ENCODE measurements at regions not wholly inside any gene's neighbourhood (a gene's known extent, or its start where the extent isn't known, plus 50 kb on each side); places are given as distances from the start of the nearest gene placed in this dataset.

GRCh38 chr18:28714498-28714897 is 537.6 kb upstream of the CDH2 start:
- DNase-seq (no peak), ATAC-seq (ENCODE audit: poor library complexity) (no peak)
- intact Hi-C loops (cut with DNase I), result no loop called here

GRCh38 chr18:28712796-28713425 is 536.0 kb upstream of the CDH2 start:
- ATAC-seq (ENCODE audit: poor library complexity), result no peak
- intact Hi-C loops (cut with DNase I), result no loop called here
- DNase-seq, result no peak

- intact Hi-C loops (cut with DNase I), result no loop called here
- ATAC-seq (ENCODE audit: poor library complexity) (no peak), DNase-seq (no peak)
These were observed 535.2 kb upstream of the CDH2 start for GRCh38 chr18:28712172-28712571.

GRCh38 chr18:28711096-28711495 is 534.2 kb upstream of the CDH2 start:
- no peak for DNase-seq
- intact Hi-C loops (cut with DNase I), result no loop called here
- ATAC-seq (ENCODE audit: poor library complexity), result no peak

DNA sequence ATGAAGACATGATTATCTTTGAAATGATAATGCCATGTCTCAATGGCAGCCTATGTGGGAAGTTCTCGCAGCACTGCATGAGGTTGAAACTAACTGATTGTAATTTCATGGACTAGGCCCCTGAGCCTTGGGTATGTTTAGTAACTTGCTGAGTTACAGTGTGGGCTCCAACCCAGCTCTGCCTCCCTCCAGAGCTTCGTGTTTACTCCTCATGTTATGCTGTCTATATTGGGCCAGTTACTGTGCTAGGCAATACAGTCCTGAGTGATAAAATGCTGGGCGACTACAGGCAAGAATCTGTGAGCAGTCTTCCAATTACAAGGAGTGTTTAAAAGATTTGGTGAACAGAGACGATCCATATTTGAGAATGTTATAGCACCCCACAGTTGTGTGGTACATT is 530.1 kb upstream of the CDH2 start:
- no peak for DNase-seq
- no peak for ATAC-seq (ENCODE audit: poor library complexity)
- intact Hi-C loops (cut with DNase I), result no loop called here

DNA sequence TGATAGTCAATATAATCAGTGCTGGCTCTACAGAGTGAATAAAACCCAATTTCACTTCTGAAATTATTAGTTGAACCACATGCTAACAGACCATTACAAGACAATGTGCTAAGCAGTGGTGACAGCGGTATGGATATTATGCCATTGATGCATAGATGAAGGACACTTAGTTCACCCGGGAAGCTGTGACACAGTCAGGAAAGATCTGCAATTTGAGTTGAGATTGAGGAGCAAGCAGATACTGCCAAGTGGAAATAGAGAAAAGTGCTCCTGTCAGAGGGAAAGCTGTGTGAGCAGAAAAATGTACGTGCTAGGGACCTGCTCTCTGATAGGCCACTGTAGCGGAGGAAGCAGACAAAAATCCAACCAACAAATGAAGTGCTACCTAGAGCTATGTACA is 529.5 kb upstream of the CDH2 start:
- no peak for DNase-seq
- ATAC-seq (ENCODE audit: poor library complexity), result no peak
- intact Hi-C loops (cut with DNase I), result no loop called here

DNA sequence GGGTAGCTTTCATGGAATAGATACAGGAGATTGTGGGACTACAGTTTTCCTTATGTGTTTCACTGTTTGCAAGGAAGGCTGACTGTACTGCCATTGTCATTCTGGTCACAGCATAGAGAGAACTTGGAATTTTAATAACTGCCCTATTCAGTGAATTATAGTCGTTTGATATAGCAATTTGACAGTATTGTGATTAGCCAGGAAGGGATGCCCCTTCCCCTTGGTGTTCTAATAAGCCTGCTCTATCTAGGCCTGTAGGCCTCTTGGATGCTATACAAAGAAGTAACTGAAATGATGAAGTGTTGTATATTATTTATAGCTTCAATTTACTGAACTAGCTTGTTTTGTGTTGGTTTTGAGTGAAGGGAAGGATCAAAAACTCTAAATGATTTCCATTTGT is 528.6 kb upstream of the CDH2 start:
- no peak for DNase-seq
- ATAC-seq (ENCODE audit: poor library complexity), result no peak
- intact Hi-C loops (cut with DNase I), result no loop called here

DNA sequence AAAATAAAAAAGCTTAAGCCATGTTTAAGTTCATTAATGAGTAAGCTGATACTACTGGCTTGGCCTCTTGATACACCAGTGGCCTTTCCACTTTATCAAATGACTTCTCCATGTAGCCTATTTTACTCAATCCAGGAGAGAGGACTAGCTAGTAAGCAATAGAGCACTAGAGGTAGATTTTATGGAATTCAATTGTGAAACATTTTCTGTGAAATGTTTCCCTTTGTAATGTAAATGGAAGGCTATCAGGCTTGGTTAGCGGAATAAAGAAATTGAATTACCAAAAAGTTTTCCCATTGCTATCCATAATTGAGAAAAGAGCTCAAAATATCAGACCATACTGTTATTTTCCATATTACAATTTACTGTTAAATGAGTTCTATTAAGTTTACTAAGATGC is 515.4 kb upstream of the CDH2 start:
- no peak for DNase-seq
- ATAC-seq (ENCODE audit: poor library complexity), result no peak
- intact Hi-C loops (cut with DNase I), result no loop called here

GRCh38 chr18:28691496-28691840 is 514.5 kb upstream of the CDH2 start:
- intact Hi-C loops (cut with DNase I), result no loop called here
- DNase-seq, result no peak

DNA sequence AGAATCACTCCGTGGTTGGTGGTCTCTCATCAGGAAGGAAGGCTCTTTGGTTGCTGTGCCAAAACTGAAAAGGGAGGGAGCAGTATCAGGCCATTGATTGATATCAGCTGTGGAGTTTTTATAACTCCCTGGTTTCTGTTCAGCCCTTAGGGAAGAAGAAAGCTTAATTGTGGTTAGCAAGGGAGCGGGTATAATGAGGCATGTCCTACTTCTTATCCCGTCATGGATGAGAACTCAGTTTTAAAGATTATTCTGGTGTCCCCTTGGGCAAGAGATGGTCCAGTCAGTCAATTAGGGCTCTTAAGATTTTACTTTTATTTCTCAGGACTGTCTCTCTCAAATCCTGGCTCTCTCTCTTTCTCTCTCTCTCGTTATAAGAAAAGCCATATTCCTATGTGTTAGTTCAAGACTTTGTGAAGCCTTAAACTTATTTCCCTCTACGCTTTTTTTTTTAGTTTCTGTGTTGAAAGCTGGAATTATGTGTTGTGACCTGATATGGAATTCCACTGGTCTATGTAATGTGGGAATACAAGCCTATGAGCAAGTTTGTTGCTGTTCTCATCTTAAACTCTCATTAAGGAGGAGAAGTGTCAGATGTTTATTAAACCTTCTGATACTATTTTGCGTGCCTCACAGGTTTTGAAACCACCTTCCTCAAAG is 514.0 kb upstream of the CDH2 start:
- intact Hi-C loops (cut with DNase I), result no loop called here
- DNase-seq, result no peak
- ATAC-seq (ENCODE audit: poor library complexity), result no peak

More at GRCh38 chr18:28691496-28691840, 514.5 kb upstream of the CDH2 start:
- no peak for ATAC-seq (ENCODE audit: poor library complexity)

GRCh38 chr18:28690100-28690499 is 513.2 kb upstream of the CDH2 start:
- intact Hi-C loops (cut with DNase I), result no loop called here
- DNase-seq (no peak), ATAC-seq (ENCODE audit: poor library complexity) (no peak)

DNA sequence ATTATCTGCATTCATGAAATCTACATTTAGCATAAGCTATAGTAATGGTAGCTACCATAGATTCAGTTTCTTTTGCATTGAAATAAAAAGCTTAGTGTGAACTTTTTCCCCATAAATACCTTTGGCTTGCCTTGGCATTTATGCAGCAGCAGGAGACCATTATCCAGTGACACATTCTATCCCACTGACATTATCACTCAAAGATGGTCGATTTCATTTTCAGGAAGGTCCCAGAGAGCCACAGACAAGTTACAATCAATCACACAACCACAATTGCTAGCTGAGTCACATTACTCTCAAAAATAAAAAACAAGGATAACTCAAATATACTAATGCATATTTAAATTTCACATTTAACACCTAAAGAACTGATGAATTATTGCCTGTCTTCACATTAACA is 512.7 kb upstream of the CDH2 start:
- no peak for DNase-seq
- intact Hi-C loops (cut with DNase I), result no loop called here
- ATAC-seq (ENCODE audit: poor library complexity), result no peak

- no peak for ATAC-seq (ENCODE audit: poor library complexity)
- intact Hi-C loops (cut with DNase I), result no loop called here
- no peak for DNase-seq
These were observed 507.9 kb upstream of the CDH2 start for GRCh38 chr18:28684746-28685355.

GRCh38 chr18:28682912-28683311 is 506.0 kb upstream of the CDH2 start:
- intact Hi-C loops (cut with DNase I), result no loop called here
- DNase-seq, result no peak
- no peak for ATAC-seq (ENCODE audit: poor library complexity)

GRCh38 chr18:28669165-28669564 is 492.2 kb upstream of the CDH2 start:
- ATAC-seq (ENCODE audit: poor library complexity), result no peak
- intact Hi-C loops (cut with DNase I), result no loop called here

GRCh38 chr18:28666216-28666615 is 489.3 kb upstream of the CDH2 start:
- no peak for ATAC-seq (ENCODE audit: poor library complexity)
- intact Hi-C loops (cut with DNase I), result no loop called here
- DNase-seq, result no peak

More at GRCh38 chr18:28669165-28669564, 492.2 kb upstream of the CDH2 start:
- no peak for DNase-seq

- intact Hi-C loops (cut with DNase I), result no loop called here
- DNase-seq (no peak), ATAC-seq (ENCODE audit: poor library complexity) (no peak)
These were observed 481.0 kb upstream of the CDH2 start for GRCh38 chr18:28657961-28658360.

DNA sequence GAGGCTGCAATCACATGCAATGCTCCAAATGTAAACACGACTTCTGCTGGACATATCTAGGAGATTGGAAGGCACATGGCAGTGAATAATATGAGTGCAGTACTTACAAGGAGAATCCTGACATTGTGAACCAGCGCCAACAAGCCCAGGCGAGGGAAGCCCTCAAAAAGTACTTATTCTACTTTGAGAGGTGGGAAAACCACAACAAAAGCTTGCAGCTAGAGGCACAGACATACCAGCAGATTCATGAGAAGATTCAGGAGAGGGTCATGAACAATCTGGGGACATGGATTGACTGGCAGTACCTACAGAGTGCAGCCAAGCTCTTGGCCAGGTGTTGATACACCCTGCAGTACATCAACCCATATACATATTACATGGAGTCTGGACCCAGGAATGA is 475.7 kb upstream of the CDH2 start:
- ATAC-seq (ENCODE audit: poor library complexity) (no peak), DNase-seq (no peak)
- intact Hi-C loops (cut with DNase I), result no loop called here

DNA sequence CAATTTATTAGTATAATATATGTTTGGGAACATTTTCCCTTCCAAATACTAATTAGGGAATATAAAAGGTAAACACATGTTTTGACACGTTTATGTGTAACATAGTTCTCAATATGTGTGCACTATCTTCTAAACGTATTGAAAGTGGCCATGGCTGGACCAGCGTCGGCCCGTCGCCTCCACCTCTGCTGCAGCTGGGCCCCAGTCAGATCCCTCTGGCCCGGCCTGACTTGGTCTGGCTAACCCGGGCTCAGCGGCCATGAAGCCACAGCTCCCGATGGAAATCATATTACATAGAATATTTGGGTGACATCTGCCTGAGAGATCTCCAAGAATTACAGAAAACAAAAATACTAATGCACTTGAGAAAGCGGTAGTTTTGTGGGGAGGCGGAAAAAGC is 474.4 kb upstream of the CDH2 start:
- DNase-seq, result no peak
- intact Hi-C loops (cut with DNase I), result no loop called here
- ATAC-seq (ENCODE audit: poor library complexity), result no peak

- DNase-seq (no peak), ATAC-seq (ENCODE audit: poor library complexity) (no peak)
- intact Hi-C loops (cut with DNase I), result no loop called here
These were observed 473.9 kb upstream of the CDH2 start for GRCh38 chr18:28650860-28651259.

GRCh38 chr18:28647961-28648360 is 471.0 kb upstream of the CDH2 start:
- DNase-seq, result no peak
- ATAC-seq (ENCODE audit: poor library complexity), result no peak
- intact Hi-C loops (cut with DNase I), result no loop called here

Measured in Right ventricle myocardium superior (tissue), 1 donor.